Activated naive CD4-positive, alpha-beta T cell treated with anti-CD3 and anti-CD28 coated beads, Interleukin-2, amount 50 U/mL, for 16 hours (primary cell): ENCODE measurements at regions not wholly inside any gene's neighbourhood (a gene's known extent, or its start where the extent isn't known, plus 50 kb on each side); places are given as distances from the start of the nearest gene placed in this dataset.

ENCODE experiments used
- DNase-seq: peaks from one replicate; pipeline ENCODE4 v3.0.0-alpha.2; 2020

GRCh38 chr2:16161768-16162490 lies 221.6 kb downstream of the MYCN start:
- no peak for DNase-seq

- DNase-seq, result no peak
Measured at GRCh38 chr2:16161085-16161565, 220.8 kb downstream of the MYCN start.

- no peak for DNase-seq
Measured at GRCh38 chr2:16160281-16161084, 220.1 kb downstream of the MYCN start.

GRCh38 chr2:16156411-16156810 lies 216.1 kb downstream of the MYCN start:
- DNase-seq, result no peak

- DNase-seq, result no peak
Measured at GRCh38 chr2:16155766-16156165, 215.4 kb downstream of the MYCN start.

- DNase-seq, result no peak
Measured at GRCh38 chr2:16155366-16155765, 215.0 kb downstream of the MYCN start.

- DNase-seq, result no peak
Measured at GRCh38 chr2:16154501-16155280, 214.3 kb downstream of the MYCN start.

- no peak for DNase-seq
Measured at GRCh38 chr2:16154061-16154460, 213.7 kb downstream of the MYCN start.

- no peak for DNase-seq
Measured at GRCh38 chr2:16153754-16154035, 213.3 kb downstream of the MYCN start.

- DNase-seq, result no peak
Measured at GRCh38 chr2:16152928-16153753, 212.8 kb downstream of the MYCN start.

GRCh38 chr2:16152071-16152927 lies 211.9 kb downstream of the MYCN start:
- no peak for DNase-seq

- DNase-seq, result no peak
Measured at GRCh38 chr2:16151651-16152050, 211.3 kb downstream of the MYCN start.

- DNase-seq, result no peak
Measured at GRCh38 chr2:16151281-16151570, 210.9 kb downstream of the MYCN start.

GRCh38 chr2:16150456-16151280 lies 210.3 kb downstream of the MYCN start:
- DNase-seq, result no peak

GRCh38 chr2:16149349-16150243 lies 209.2 kb downstream of the MYCN start:
- DNase-seq, result no peak

GRCh38 chr2:16148632-16149348 lies 208.4 kb downstream of the MYCN start:
- DNase-seq, result no peak

GRCh38 chr2:16142383-16143361 lies 202.3 kb downstream of the MYCN start:
- no peak for DNase-seq

- DNase-seq, result no peak
Measured at GRCh38 chr2:16141641-16141921, 201.2 kb downstream of the MYCN start.
